GM18502 (cell line): ENCODE measurements at regions not wholly inside any gene's neighbourhood (a gene's known extent, or its start where the extent isn't known, plus 50 kb on each side); places are given as distances from the start of the nearest gene placed in this dataset.
A peak's percentile ranks its signal among the peaks of the same experiment; 100 is the strongest.
"Not testable (repeated sequence)": the region's sequence is repeated elsewhere in the genome, so short reads cannot be mapped to it uniquely, and the experiment has no call there.

Source experiments
- ATAC-seq: cut with Tn5 transposase; IDR thresholded peaks from one replicate; pipeline ENCODE4 v1.9.1; 2021; ENCODE audit warnings: mild to moderate bottlenecking; ENCODE audit not compliant: unreplicated experiment, poor library complexity

GRCh38 chr1:192517716-192518355 is 57.7 kb upstream of the RGS1 start:
- ATAC-seq = not testable (repeated sequence)

- ATAC-seq = peak; percentile 57
These were observed 56.9 kb upstream of the RGS1 start for GRCh38 chr1:192518700-192519099.

- ATAC-seq = no peak
These were observed 53.8 kb upstream of the RGS1 start for GRCh38 chr1:192521734-192522133.

GRCh38 chr1:192522673-192523072 is 52.9 kb upstream of the RGS1 start:
- ATAC-seq = no peak

GRCh38 chr1:192524223-192524622 is 51.4 kb upstream of the RGS1 start:
- ATAC-seq = no peak
